ENCODE measurements at regions not wholly inside any gene's neighbourhood (a gene's known extent, or its start where the extent isn't known, plus 50 kb on each side); places are given as distances from the start of the nearest gene placed in this dataset.
"Not testable (repeated sequence)": the region's sequence is repeated elsewhere in the genome, so short reads cannot be mapped to it uniquely, and the experiment has no call there.

DNA sequence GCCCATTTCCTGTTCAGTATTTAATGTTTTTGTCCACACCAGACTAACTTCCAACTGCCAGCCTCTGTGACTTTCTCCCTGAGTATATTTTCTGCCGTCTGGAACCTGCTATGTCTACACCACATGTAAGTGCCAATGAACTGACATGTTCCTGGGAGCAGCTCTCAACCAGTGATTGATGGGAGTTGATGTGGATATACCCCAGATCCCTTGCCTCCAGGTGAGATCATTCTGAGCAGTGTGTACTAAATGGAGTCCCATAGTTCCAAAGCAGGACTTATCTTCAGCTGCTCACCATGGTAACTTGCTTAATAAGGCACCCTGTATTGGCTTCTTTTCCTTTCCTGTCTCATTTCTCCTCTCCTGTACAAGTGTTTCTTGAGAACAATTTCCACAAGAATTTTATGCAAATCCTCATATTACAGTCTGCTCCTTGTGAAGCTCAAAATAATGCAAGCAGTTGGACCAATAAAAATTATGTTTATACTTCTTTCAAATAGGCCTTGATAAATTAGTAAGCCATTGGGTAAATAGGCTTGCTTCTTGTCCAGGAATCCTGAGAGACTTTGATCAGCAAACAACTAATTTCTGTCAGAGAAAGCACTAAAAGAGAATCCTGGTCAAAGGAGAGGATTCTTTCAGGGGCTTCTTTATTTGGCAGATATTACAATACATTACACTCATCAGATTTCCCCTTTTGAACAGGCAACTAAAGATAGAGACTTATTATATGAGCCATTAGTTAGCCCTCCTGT, 911.7 kb upstream of the NDST4 start:
- no peak for DNase-seq

DNA sequence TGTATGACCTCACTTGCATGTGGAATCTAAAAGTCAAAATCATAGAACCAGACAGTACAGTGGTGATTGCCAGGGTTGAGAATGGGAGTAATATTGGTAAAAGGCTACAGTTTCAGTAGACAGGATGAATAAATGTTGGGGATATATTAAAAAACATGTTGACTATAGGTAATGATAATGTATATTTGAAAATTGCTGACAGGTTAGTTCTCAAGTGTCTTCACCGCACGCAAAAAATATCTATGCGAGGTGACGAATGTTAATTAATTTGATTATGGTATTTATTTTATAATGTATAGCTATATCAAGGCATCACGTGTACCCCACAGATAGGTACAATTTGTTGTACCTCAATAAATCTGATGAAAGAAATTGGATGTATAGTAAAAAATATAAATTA, 909.6 kb upstream of the NDST4 start:
- no peak for DNase-seq

GRCh38 chr4:116020141-116020722, 906.8 kb upstream of the NDST4 start:
- no peak for DNase-seq

DNA sequence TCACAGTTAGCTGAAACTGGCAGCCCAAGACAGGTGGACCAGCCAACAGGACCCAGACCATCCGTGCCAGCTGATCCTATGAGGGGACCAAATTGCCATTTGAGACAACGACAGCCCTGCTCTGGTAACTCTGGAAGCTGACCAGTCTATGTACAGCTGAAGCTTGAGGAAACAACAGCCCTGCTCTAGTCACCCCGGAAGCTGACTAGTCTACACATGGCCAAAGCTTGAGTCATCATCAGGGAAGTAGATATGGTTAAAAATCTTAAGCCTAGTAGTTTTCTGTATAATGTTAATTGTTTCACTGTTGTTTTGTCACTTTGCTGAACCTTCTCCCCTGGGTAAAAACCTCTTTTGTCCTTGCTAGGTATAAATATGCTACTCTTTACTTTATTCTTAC, 905.4 kb upstream of the NDST4 start:
- no peak for DNase-seq

- DNase-seq, result no peak
These were observed 902.8 kb upstream of the NDST4 start for GRCh38 chr4:116016201-116016600.

GRCh38 chr4:116015549-116015948, 902.1 kb upstream of the NDST4 start:
- DNase-seq, result no peak

- DNase-seq, result no peak
These were observed 901.6 kb upstream of the NDST4 start for GRCh38 chr4:116015062-116015461.

DNA sequence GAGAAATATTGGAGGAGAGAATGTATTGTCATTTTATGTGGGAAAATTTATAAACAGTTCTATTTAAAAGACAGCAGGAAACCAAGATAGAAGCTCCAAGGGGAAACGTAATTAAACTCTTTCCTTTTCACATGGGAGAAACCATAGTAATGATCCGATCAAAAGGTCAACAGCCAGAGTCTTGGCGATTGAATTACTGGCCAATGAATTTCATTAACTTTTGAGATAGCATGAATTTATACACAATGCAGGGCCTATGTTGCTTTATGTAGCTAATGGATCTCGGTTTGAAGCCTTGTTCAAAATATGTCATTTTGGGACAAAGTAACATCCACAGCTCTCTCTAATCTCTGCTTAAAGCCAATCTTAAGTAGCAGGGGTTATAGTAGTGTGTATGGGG, 897.5 kb upstream of the NDST4 start:
- no peak for DNase-seq

- DNase-seq, result no peak
These were observed 892.3 kb upstream of the NDST4 start for GRCh38 chr4:116005806-116006088.

DNA sequence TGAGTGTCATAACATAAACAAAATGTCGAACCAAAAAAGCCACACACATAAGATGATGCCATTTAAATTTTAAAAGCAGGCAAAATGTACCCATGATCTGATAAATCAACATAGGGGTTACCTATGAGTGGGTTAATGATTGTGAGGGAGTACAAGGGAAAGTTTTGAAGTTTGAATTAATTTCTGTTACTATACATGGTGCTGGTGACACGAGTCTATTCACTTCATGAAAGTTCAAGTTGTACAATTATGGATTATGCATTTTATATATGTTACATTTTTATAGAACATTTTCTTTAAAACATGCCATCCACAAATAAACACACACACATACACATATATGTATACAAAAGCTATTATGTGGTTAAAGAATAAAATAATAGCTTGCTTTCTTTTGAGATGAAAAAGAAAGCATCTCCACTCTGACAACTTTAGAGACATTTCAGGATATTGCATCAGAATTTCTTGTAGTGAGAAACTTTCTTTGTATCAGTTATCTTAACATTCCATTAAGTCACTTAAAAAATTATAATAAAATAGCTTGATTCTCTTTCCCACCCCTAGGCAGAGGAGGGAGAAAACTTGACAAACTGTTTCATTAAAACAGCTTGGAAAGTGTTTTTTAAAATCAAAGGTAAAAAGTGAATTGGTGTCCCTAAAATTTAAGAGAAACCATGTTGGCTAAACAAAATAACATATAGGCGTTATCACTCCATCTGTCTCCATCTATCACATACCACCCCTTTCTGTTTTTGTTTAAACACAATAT, 891.8 kb upstream of the NDST4 start:
- no peak for DNase-seq

- no peak for DNase-seq
These were observed 887.9 kb upstream of the NDST4 start for GRCh38 chr4:116001291-116001690.

- no peak for DNase-seq
These were observed 873.2 kb upstream of the NDST4 start for GRCh38 chr4:115986573-115986972.

- not testable (repeated sequence) for DNase-seq
These were observed 862.1 kb upstream of the NDST4 start for GRCh38 chr4:115975421-115976001.

GRCh38 chr4:115973768-115974167, 860.3 kb upstream of the NDST4 start:
- DNase-seq, result no peak

- no peak for DNase-seq
These were observed 859.5 kb upstream of the NDST4 start for GRCh38 chr4:115972967-115973366.

GRCh38 chr4:115970859-115971258, 857.4 kb upstream of the NDST4 start:
- DNase-seq, result no peak

GRCh38 chr4:115969756-115970155, 856.3 kb upstream of the NDST4 start:
- no peak for DNase-seq

GRCh38 chr4:115965588-115965987, 852.2 kb upstream of the NDST4 start:
- DNase-seq, result no peak

- not testable (repeated sequence) for DNase-seq
These were observed 842.8 kb upstream of the NDST4 start for GRCh38 chr4:115956054-115956796.

DNA sequence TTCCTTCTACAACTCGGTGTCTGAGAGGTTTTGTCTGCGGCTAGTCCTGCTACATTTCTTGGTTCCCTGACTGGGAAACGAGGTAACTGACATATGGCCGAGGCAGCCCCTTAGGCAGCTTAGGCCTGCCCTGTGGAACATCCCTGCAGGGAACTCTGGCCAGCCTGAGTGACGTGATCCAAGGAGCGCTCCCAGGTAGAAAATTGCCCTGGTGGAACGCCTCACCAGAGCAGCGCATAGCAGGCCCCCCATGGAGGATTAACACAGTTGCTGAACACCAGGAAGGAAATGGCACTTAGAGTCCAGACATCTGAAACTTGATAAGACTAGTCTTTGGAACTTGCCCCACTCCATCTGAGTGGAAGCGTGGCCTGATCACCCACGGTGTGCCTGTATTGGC, 837.4 kb upstream of the NDST4 start:
- no peak for DNase-seq

DNA sequence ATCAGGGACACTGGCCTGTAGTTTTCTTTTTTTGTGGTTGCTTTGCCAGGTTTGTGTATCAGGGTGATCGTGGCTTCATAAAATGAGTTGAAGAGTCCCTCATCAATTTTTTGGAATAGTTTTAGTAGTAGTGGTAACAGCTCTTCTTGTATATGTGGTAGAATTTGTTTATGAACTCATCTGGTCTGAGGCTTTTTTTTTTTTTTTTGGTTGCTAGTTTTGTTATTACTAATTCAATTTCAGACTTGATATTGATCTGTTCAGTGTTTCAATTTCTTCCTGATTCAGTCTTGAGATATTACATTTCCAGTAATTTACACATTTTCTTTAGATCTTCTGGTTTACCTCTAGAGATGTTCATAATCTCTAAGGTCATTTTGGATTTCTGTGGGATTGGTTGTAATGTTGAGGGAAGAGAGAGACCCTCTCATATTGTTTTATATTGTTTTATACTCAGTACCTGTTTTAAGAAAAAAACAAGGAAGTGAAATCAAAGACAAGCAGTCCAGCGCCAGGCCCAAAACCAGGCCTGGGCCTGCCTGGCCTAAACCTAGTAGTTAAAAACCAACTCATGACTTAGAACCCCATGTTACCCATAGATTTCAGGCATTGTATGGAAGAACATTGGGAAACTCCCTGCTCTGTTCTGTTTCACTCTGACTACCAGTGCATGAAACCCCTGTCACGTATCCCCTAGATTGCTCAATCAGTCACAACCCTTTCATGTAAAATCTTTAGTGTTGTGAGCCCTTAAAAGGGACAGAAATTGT, 836.7 kb upstream of the NDST4 start:
- not testable (repeated sequence) for DNase-seq
